HG02840 (cell line): ENCODE measurements at regions not wholly inside any gene's neighbourhood (a gene's known extent, or its start where the extent isn't known, plus 50 kb on each side); places are given as distances from the start of the nearest gene placed in this dataset.
"Not testable (repeated sequence)": the region's sequence is repeated elsewhere in the genome, so short reads cannot be mapped to it uniquely, and the experiment has no call there.

ENCODE experiments used
- ATAC-seq: cut with Tn5 transposase; IDR thresholded peaks from one replicate; pipeline ENCODE4 v1.9.1; 2021; ENCODE audit warnings: mild to moderate bottlenecking, moderate library complexity, moderate number of reproducible peaks; ENCODE audit not compliant: unreplicated experiment, low FRiP score

- no peak for ATAC-seq
These were observed 468.7 kb upstream of the FANCL start for GRCh38 chr2:58709687-58710354.

GRCh38 chr2:58709274-58709673 is 468.1 kb upstream of the FANCL start:
- no peak for ATAC-seq

GRCh38 chr2:58708565-58708964 is 467.4 kb upstream of the FANCL start:
- ATAC-seq = no peak

GRCh38 chr2:58702302-58702885 is 461.3 kb upstream of the FANCL start:
- no peak for ATAC-seq

- ATAC-seq = no peak
These were observed 460.7 kb upstream of the FANCL start for GRCh38 chr2:58701688-58702301.

- no peak for ATAC-seq
These were observed 459.5 kb upstream of the FANCL start for GRCh38 chr2:58700591-58700990.

- no peak for ATAC-seq
These were observed 458.3 kb upstream of the FANCL start for GRCh38 chr2:58699411-58699810.

- no peak for ATAC-seq
These were observed 457.5 kb upstream of the FANCL start for GRCh38 chr2:58698620-58699019.

- ATAC-seq = not testable (repeated sequence)
These were observed 453.0 kb upstream of the FANCL start for GRCh38 chr2:58694114-58694513.

GRCh38 chr2:58691041-58691440 is 449.9 kb upstream of the FANCL start:
- ATAC-seq = not testable (repeated sequence)

- ATAC-seq = no peak
These were observed 447.7 kb upstream of the FANCL start for GRCh38 chr2:58688813-58689212.

- no peak for ATAC-seq
These were observed 445.7 kb upstream of the FANCL start for GRCh38 chr2:58686776-58687175.

GRCh38 chr2:58680755-58681310 is 439.7 kb upstream of the FANCL start:
- no peak for ATAC-seq

GRCh38 chr2:58677748-58678147 is 436.6 kb upstream of the FANCL start:
- ATAC-seq = no peak

- no peak for ATAC-seq
These were observed 430.6 kb upstream of the FANCL start for GRCh38 chr2:58671675-58672074.

- ATAC-seq = no peak
These were observed 428.9 kb upstream of the FANCL start for GRCh38 chr2:58669998-58670397.

- no peak for ATAC-seq
These were observed 426.1 kb upstream of the FANCL start for GRCh38 chr2:58667137-58667774.

- no peak for ATAC-seq
These were observed 425.3 kb upstream of the FANCL start for GRCh38 chr2:58666323-58666970.

- no peak for ATAC-seq
These were observed 424.0 kb upstream of the FANCL start for GRCh38 chr2:58665154-58665553.

- no peak for ATAC-seq
These were observed 423.5 kb upstream of the FANCL start for GRCh38 chr2:58664523-58665151.
